ENCODE measurements at regions not wholly inside any gene's neighbourhood (a gene's known extent, or its start where the extent isn't known, plus 50 kb on each side); places are given as distances from the start of the nearest gene placed in this dataset.

- ChIA-PET CTCF (interaction anchor here (0.9 kb wide), 1 partner anchor 9 kb away, joined by 3 read pairs; no protein-coding TSS in a partner anchor), POLR2A (no interaction called here)
Observed at GRCh38 chr7:379456-380138, 89.6 kb downstream of the FOXL3 start.

- ChIA-PET POLR2A (no interaction called here), CTCF (interaction anchor here (0.9 kb wide), 1 partner anchor 9 kb away, joined by 3 read pairs; no protein-coding TSS in a partner anchor)
Observed at GRCh38 chr7:380139-380485, 90.1 kb downstream of the FOXL3 start.

DNA sequence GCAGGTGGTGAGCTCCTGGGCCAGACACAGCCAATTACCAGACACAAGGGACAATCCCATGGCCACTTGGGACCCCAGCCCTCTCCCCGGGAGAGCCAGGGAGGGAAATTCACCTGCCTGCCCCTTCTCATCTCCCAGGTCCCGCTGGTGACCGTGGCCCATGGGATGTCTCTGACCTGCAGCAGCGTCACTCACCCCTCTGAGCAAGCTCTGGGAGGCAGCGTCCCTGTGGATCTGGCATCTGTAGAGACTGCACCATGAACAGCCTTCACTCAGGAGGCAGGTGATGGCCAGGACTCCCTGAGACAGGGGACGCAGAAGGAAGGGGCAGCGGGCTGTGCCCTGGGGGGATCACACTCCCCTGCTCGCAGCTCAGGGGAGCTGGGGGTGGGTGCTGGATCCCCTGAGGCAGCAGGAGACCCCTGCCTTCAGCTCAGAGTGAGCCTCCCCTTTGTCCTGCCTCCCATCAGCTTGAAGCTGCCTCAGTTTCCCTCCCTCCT, 90.8 kb downstream of the FOXL3 start:
- POLR2A ChIA-PET = no interaction called here
- CTCF ChIA-PET = interaction anchor here (0.9 kb wide), 1 partner anchor 8 kb away, joined by 3 read pairs; no protein-coding TSS in a partner anchor

DNA sequence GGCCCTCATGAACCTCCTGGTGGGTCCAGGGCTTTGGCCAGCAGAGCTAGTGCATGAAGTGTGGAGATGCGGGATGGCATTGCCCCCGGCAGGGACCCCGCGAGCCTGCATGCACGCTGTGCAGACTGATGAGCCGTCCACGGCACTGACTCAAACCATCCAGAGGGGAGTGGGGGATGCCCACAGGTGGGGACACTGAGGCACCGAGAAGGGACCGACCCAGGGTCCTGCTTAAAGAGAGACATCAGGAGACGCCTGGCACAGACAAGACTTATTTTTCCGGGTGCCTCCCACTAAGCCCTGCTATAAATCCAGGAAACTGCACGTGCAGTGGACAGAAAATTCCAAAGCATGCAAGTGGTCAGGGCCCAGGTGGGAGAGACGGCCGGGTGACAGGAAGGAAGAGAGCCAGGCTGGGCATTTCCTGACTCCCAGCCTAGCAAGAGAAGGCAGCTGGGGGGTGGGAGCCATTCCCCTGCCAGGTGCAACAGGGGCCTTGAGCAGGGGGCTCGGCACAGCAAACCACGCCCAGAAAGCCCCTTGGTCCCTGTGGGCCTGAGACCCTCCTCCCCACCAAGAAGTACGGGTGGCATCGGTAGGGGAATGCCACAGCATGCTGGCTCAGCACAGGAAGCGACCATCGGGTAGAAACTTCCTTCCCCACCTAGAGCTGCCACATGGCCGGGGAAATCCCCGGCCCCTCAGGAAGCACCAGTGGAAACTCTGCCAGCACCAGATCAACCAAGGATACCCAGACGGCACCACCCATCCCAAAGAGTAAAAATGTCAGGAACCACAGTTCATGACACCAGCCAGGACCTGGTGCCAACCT, 91.5 kb downstream of the FOXL3 start:
- CTCF ChIA-PET = interaction anchor here (0.9 kb wide), 1 partner anchor 19 kb away, joined by 4 read pairs; no protein-coding TSS in a partner anchor
- POLR2A ChIA-PET = no interaction called here

- ChIA-PET CTCF (interaction anchor here (0.9 kb wide), 1 partner anchor 20 kb away, joined by 4 read pairs; no protein-coding TSS in a partner anchor), POLR2A (no interaction called here)
Observed at GRCh38 chr7:382043-382400, 92.1 kb downstream of the FOXL3 start.

- ChIA-PET CTCF (no interaction called here), POLR2A (no interaction called here)
Observed at GRCh38 chr7:386385-386784, 96.4 kb downstream of the FOXL3 start.

- ChIA-PET POLR2A (no interaction called here), CTCF (no interaction called here)
Observed at GRCh38 chr7:387132-388022, 97.4 kb downstream of the FOXL3 start.

- CTCF ChIA-PET = interaction anchor here (1.1 kb wide), 1 partner anchor 8 kb away, joined by 3 read pairs; no protein-coding TSS in a partner anchor
- POLR2A ChIA-PET = no interaction called here
Observed at GRCh38 chr7:388023-388960, 98.3 kb downstream of the FOXL3 start.

- ChIA-PET POLR2A (no interaction called here), CTCF (interaction anchor here (1.1 kb wide), 1 partner anchor 9 kb away, joined by 3 read pairs; no protein-coding TSS in a partner anchor)
Observed at GRCh38 chr7:388961-389701, 99.2 kb downstream of the FOXL3 start.

- ChIA-PET CTCF (no interaction called here), POLR2A (no interaction called here)
Observed at GRCh38 chr7:389911-390601, 100.1 kb downstream of the FOXL3 start.

DNA sequence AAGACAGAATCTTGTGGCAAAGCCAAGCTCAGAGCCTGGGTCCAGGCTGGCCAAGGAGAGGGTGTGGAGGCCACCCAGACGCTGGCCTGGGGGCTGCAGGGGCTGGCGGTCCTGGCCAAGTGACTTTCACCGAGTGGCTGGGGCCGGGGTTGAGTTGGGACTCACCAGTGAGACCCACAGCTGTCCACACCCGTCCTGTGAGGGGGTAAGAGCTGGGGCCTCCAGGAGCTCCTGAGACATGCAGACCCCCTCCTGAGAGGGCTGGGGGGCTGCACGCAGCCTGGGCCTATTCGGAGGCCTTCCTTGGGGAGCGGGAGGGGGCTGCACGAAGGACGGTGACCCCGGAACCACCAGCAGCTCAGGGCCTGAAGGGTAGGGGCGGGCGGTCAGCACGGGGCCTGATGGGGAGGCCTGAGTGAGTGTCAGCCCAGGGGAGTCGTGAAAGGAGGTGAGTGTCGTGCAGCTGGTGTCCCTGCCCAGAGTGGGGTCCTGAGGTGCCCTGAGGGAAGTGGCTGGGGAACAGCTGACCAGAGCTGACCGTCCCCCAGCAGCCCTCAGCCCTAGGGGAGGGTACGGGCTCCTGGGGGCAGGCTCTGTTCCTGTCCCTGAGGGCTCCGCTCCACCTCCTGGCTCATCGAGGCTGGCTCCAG, 100.9 kb downstream of the FOXL3 start:
- POLR2A ChIA-PET = no interaction called here
- CTCF ChIA-PET = no interaction called here

GRCh38 chr7:391411-391951, 101.5 kb downstream of the FOXL3 start:
- ChIA-PET POLR2A (no interaction called here), CTCF (no interaction called here)

DNA sequence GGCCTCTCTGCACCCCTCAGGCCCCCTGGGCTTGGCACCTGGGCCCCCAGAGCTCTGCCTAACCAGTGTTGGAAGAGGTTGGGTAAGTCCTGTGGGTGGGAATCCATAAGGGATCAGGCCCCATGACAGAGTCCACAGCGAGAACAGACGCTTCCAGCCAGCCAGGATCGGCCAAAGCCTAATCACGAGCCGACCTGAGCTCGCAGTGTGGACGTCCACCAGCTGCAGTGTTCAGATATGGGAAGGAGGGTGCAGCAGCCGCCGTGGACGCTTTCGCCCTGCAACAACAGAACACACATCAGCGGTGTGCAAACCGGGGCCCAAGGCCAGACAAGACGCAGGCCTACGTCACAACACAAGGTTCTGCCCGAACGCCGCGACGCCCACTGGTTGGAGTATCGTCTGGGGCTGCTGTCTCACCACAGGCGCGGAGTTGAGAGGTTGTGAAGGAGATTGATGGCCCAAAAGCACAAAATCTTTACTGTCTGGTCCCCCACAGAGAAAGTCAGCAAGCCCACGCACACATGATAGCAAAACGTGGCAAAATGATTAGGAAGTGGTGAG, 102.1 kb downstream of the FOXL3 start:
- POLR2A ChIA-PET = no interaction called here
- CTCF ChIA-PET = no interaction called here

DNA sequence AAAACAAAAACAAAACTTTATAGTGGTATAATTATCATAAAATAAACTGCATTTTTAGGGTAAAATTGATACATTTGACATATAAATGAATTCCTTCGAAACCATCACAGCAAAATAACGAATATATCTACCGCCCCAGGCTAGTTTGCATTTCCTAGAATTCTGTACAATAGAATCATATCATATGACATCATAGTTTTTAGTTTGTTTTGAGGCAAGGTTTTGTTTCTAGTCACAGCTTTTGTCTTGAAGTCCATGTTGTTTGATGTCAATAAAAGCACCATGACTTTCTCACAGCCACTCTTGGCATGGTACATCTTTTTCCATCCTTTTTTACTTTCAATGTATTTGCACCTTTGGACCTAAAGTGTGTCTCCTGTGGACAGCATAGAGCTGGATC, 102.9 kb downstream of the FOXL3 start:
- ChIA-PET POLR2A (no interaction called here), CTCF (no interaction called here)

DNA sequence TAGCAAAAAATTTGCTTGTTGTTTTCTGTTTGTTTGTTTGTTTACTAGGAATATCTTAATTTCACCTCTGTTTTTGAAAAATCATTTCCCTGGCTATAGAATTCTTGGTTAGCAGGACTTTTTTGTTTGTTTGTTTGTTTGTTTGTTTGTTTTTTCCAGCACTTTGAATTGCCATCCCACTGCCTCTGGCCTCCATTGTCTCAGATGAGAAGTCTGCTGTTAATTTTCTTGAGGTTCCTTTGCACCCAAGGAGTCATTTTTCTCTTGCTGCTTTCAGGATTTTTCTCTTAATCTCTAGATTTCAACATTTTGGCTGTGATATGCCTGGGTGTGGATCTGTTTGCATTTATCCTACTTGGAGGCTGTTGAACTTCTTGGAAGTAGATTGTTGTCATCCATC, 105.7 kb downstream of the FOXL3 start:
- CTCF ChIA-PET = no interaction called here
- POLR2A ChIA-PET = no interaction called here

DNA sequence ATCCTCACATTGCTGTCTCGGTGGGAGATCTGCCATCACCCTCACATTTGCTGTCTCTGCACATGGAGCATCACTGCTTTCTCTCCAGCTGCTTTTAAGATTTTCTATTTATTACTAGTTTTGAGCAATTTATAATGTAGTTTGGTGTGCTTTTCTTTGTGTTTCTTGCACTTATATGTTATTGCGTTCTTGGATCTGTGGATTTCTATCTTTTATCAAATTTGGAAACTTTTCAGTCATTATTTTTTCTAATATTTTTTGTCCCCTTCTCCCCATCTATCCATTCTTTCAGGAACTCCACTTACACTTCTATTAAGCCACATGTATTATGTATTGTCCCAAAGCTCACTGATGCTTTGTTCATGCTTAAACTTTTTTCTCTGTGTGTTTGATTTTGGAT, 108.9 kb downstream of the FOXL3 start:
- ChIA-PET POLR2A (interaction anchor here (0.6 kb wide), 1 partner anchor 118 kb away, joined by 3 read pairs; no protein-coding TSS in a partner anchor), CTCF (no interaction called here)
